Stimulated activated naive CD8-positive, alpha-beta T cell treated with anti-CD3 and anti-CD28 coated beads, Interleukin-15, Interleukin-2, amounts not matched to agents 100 U/mL and 50 U/mL, for 24 hours (primary cell): ENCODE measurements at regions not wholly inside any gene's neighbourhood (a gene's known extent, or its start where the extent isn't known, plus 50 kb on each side); places are given as distances from the start of the nearest gene placed in this dataset.

ENCODE experiments used
- ATAC-seq: fragments of 150-1000 bp; cut with Tn5 transposase; one replicate; pipeline ENCODE4 v1.10.0; 2021
- DNase-seq: peaks from one replicate; pipeline ENCODE4 v3.0.0; 2021

GRCh38 chr18:45538444-45538843 is 76.8 kb upstream of the SLC14A2 start:
- ATAC-seq (no peak), DNase-seq (no peak)

GRCh38 chr18:45539491-45539891 is 75.8 kb upstream of the SLC14A2 start:
- DNase-seq (no peak), ATAC-seq (no peak)

- ATAC-seq (no peak), DNase-seq (no peak)
Measured at GRCh38 chr18:45540125-45540524, 75.2 kb upstream of the SLC14A2 start.

GRCh38 chr18:45541421-45541820 is 73.9 kb upstream of the SLC14A2 start:
- no peak for ATAC-seq
- DNase-seq, result no peak

GRCh38 chr18:45542043-45542442 is 73.2 kb upstream of the SLC14A2 start:
- no peak for DNase-seq
- no peak for ATAC-seq

GRCh38 chr18:45547910-45548309 is 67.4 kb upstream of the SLC14A2 start:
- no peak for DNase-seq
- ATAC-seq, result no peak

GRCh38 chr18:45548614-45549013 is 66.7 kb upstream of the SLC14A2 start:
- DNase-seq, result no peak
- no peak for ATAC-seq

- DNase-seq (no peak), ATAC-seq (no peak)
Measured at GRCh38 chr18:45549290-45549689, 66.0 kb upstream of the SLC14A2 start.

GRCh38 chr18:45551142-45551815 is 64.0 kb upstream of the SLC14A2 start:
- DNase-seq (no peak), ATAC-seq (no peak)

- ATAC-seq (no peak), DNase-seq (no peak)
Measured at GRCh38 chr18:45553723-45554388, 61.4 kb upstream of the SLC14A2 start.

GRCh38 chr18:45554389-45554737 is 60.9 kb upstream of the SLC14A2 start:
- ATAC-seq (no peak), DNase-seq (no peak)

- DNase-seq, result no peak
Measured at GRCh38 chr18:45556222-45556621, 59.1 kb upstream of the SLC14A2 start.

GRCh38 chr18:45557287-45557686 is 58.0 kb upstream of the SLC14A2 start:
- no peak for ATAC-seq
- no peak for DNase-seq

More at GRCh38 chr18:45556222-45556621, 59.1 kb upstream of the SLC14A2 start:
- ATAC-seq, result no peak

- no peak for ATAC-seq
- DNase-seq, result no peak
Measured at GRCh38 chr18:45557779-45558178, 57.5 kb upstream of the SLC14A2 start.

- ATAC-seq (no peak), DNase-seq (no peak)
Measured at GRCh38 chr18:45559258-45559657, 56.0 kb upstream of the SLC14A2 start.

GRCh38 chr18:45560870-45561269 is 54.4 kb upstream of the SLC14A2 start:
- ATAC-seq, result no peak
- no peak for DNase-seq

GRCh38 chr18:45562567-45563479 is 52.5 kb upstream of the SLC14A2 start:
- no peak for DNase-seq
- ATAC-seq, result no peak

GRCh38 chr18:45565280-45565970 is 49.9 kb upstream of the SLC14A2 start:
- DNase-seq, result no peak

More at GRCh38 chr18:45565280-45565970, 49.9 kb upstream of the SLC14A2 start:
- ATAC-seq, result no peak
